KMS-11 (cell line): ENCODE measurements at regions not wholly inside any gene's neighbourhood (a gene's known extent, or its start where the extent isn't known, plus 50 kb on each side); places are given as distances from the start of the nearest gene placed in this dataset.

Experiments used
- H2AFZ ChIP-seq: fragments of 200-600 bp; sonication (generic); 2 replicates; pipeline ENCODE4 v1.6.1; 2016; ENCODE audit warnings: antibody characterized with exemption, mixed run types, low read depth
- H3K27ac ChIP-seq: fragments of 200-600 bp; sonication (generic); 2 replicates; pipeline ENCODE4 v1.6.1; 2016; ENCODE audit warnings: mild to moderate bottlenecking, mixed run types
- H3K27me3 ChIP-seq: fragments of 200-600 bp; sonication (generic); 2 replicates; pipeline ENCODE4 v1.6.1; 2017; ENCODE audit warnings: mild to moderate bottlenecking, low read depth, mixed run types, moderate library complexity; ENCODE audit not compliant: insufficient read depth
- H3K36me3 ChIP-seq: fragments of 200-600 bp; sonication (generic); 2 replicates; pipeline ENCODE4 v1.6.1; 2017; ENCODE audit warnings: mild to moderate bottlenecking, mixed run types; ENCODE audit not compliant: insufficient read depth
- H3K4me1 ChIP-seq: fragments of 200-600 bp; sonication (generic); 2 replicates; pipeline ENCODE4 v1.6.1; 2016; ENCODE audit warnings: mild to moderate bottlenecking, low read depth, mixed run types; ENCODE audit not compliant: poor library complexity, severe bottlenecking
- H3K4me2 ChIP-seq: fragments of 200-600 bp; sonication (generic); 2 replicates; pipeline ENCODE4 v1.7.0; 2016; ENCODE audit warnings: mild to moderate bottlenecking, mixed run types
- H3K4me3 ChIP-seq: fragments of 200-600 bp; sonication (generic); IDR thresholded peaks from 2 replicates; pipeline ENCODE4 v1.6.1; 2017; ENCODE audit warnings: low read depth, low read length, mixed read lengths; ENCODE audit not compliant: insufficient read depth
- H3K79me2 ChIP-seq: fragments of 200-600 bp; sonication (generic); 2 replicates; pipeline ENCODE4 v1.6.1; 2016; ENCODE audit warnings: low read depth, mixed run types; ENCODE audit not compliant: insufficient read depth
- H3K9ac ChIP-seq: fragments of 200-600 bp; sonication (generic); 2 replicates; pipeline ENCODE4 v1.6.1; 2016; ENCODE audit warnings: mild to moderate bottlenecking, mixed run types
- H4K20me1 ChIP-seq: fragments of 200-600 bp; sonication (generic); 2 replicates; pipeline ENCODE4 v1.6.1; 2016; ENCODE audit warnings: mild to moderate bottlenecking, mixed run types; ENCODE audit not compliant: insufficient read depth
- TF ChIP-seq, protein P1 (sequence below): fragments of 200-600 bp; sonication (generic); conservative IDR thresholded peaks from 2 replicates; pipeline ENCODE4 v1.6.1; 2017; ENCODE audit warnings: low read depth, mild to moderate bottlenecking, antibody characterized with exemption, low read length, moderate library complexity, mixed read lengths

DNA sequence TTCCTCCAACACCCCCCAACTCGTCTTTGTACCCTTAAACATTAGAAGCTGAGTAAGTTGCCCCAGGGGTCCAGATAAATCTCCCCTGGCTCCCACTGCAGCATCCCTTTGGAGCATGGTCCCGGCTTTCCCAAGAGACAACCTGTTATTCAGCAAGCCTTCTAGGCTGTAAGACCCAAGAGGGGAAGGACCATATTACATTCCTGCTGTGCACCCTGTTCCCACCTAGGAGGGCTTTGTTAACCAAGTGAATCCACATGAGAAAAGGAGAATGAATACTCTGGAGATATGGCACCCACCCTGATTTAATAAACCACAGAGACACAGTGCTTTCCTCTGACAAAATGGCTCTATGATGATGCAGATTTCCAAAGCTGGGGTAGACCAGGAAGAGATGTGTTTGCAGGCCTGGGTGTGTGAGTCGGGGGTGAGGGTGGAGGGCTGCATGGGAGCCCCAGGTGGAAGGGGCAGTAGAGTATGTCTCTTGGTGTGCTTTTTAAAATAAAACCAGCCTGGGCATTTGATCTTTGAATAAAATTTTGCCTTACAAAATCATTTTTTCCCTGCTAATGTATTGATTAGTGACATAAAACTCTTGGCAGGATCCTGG is 325.2 kb downstream of the DRD1 start:
- H2AFZ ChIP-seq: no peak overlapping the region
- no peaks in the 10 kb centered on the region for H3K27me3 ChIP-seq
- no peak overlapping the region for H3K4me2 ChIP-seq
- H3K27ac ChIP-seq: no peak overlapping the region
- H3K9ac ChIP-seq: no peak overlapping the region
- TF ChIP-seq, protein P1, sequence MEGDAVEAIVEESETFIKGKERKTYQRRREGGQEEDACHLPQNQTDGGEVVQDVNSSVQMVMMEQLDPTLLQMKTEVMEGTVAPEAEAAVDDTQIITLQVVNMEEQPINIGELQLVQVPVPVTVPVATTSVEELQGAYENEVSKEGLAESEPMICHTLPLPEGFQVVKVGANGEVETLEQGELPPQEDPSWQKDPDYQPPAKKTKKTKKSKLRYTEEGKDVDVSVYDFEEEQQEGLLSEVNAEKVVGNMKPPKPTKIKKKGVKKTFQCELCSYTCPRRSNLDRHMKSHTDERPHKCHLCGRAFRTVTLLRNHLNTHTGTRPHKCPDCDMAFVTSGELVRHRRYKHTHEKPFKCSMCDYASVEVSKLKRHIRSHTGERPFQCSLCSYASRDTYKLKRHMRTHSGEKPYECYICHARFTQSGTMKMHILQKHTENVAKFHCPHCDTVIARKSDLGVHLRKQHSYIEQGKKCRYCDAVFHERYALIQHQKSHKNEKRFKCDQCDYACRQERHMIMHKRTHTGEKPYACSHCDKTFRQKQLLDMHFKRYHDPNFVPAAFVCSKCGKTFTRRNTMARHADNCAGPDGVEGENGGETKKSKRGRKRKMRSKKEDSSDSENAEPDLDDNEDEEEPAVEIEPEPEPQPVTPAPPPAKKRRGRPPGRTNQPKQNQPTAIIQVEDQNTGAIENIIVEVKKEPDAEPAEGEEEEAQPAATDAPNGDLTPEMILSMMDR: no peak
- no peaks in the 10 kb centered on the region for H3K4me1 ChIP-seq
- H3K36me3 ChIP-seq: no peaks in the 10 kb centered on the region
- no peak overlapping the region for H3K4me3 ChIP-seq
- no peaks in the 10 kb centered on the region for H4K20me1 ChIP-seq
- no peaks in the 10 kb centered on the region for H3K79me2 ChIP-seq

DNA sequence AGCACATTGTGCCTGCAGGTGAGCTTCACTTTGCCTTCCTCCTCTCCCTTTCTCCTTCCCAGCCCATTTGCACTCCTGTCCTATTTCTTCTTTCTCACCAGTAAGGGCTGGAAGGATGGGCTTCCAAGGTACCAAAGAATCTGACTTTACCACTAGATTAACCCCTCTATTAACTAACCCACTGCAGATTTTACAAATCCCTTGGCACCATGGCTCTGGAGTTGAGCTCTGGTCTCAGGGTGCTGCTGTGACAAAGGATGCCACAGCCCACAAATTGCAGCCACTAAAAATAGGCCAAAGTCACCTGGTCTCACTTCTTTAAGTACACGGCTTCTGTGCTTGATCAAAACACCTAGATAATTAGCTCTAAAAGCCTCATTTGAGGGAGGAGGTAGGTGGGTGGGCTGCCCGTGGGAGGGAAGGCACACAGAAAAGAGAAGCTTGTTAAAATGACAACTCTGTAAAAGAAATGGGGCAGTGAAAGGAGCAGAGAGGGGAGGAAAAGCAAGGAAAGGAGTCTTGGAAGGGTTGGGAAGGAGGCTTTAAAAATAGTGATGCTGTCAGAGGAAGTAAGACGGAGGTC is 327.4 kb downstream of the DRD1 start:
- H4K20me1 ChIP-seq: no peaks in the 10 kb centered on the region
- H3K4me3 ChIP-seq: no peak overlapping the region
- TF ChIP-seq, protein P1: no peak
- no peak overlapping the region for H3K27ac ChIP-seq
- no peaks in the 10 kb centered on the region for H3K27me3 ChIP-seq
- H3K4me2 ChIP-seq: no peak overlapping the region
- H2AFZ ChIP-seq: no peak overlapping the region
- H3K4me1 ChIP-seq: no peaks in the 10 kb centered on the region
- H3K9ac ChIP-seq: no peak overlapping the region
- no peaks in the 10 kb centered on the region for H3K79me2 ChIP-seq
- H3K36me3 ChIP-seq: no peaks in the 10 kb centered on the region

DNA sequence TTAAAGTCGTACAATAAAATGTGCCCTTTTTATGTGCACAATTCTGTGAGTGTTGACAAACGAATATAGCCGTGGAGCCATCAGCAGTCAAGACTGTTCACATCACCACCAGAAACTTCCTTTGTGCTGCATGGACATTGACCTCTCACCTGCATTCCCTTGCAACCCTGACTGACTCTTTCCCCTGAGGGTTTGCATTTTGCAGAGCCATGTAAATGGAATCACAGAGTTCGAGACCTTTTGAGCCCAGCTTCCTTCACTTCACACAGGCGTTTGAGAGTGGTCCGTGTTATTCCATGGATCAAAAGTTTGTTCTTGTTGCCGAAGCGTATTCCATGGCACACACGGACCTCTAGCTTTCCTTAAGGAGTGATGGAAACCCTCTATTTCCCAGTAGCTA is 328.2 kb downstream of the DRD1 start:
- H3K79me2 ChIP-seq: no peaks in the 10 kb centered on the region
- H3K4me2 ChIP-seq: no peak overlapping the region
- no peak overlapping the region for H3K27ac ChIP-seq
- H4K20me1 ChIP-seq: no peaks in the 10 kb centered on the region
- TF ChIP-seq, protein P1: no peak
- H3K9ac ChIP-seq: no peak overlapping the region
- H3K4me3 ChIP-seq: no peak overlapping the region
- H3K27me3 ChIP-seq: no peaks in the 10 kb centered on the region
- H3K36me3 ChIP-seq: no peaks in the 10 kb centered on the region
- no peaks in the 10 kb centered on the region for H3K4me1 ChIP-seq
- no peak overlapping the region for H2AFZ ChIP-seq

DNA sequence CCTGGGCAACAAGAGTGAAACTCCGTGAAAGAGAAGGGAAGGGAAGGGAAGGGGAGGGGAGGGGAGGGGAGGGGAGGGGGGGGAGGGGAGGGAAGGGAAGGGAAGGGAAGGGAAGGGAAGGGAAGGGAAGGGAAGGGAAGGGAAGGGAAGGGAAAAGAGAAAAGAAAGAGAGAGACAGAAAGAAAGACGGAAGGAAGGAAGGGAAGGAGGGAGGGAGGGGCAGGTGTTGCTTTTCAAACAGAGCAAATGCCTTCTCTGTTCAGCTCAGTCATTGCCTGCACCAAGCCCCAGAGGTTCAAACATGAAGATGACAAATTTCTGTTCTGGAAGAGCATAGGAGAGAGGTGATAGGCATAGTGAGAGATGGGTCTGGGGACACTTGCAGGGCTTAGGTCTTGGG is 330.0 kb downstream of the DRD1 start:
- H3K79me2 ChIP-seq: no peaks in the 10 kb centered on the region
- no peak overlapping the region for H3K4me2 ChIP-seq
- H3K9ac ChIP-seq: no peak overlapping the region
- no peaks in the 10 kb centered on the region for H3K36me3 ChIP-seq
- TF ChIP-seq, protein P1: no peak
- H2AFZ ChIP-seq: no peak overlapping the region
- no peaks in the 10 kb centered on the region for H4K20me1 ChIP-seq
- H3K4me1 ChIP-seq: no peaks in the 10 kb centered on the region
- H3K4me3 ChIP-seq: no peak overlapping the region
- no peaks in the 10 kb centered on the region for H3K27me3 ChIP-seq
- H3K27ac ChIP-seq: no peak overlapping the region
